B cell (primary cell): ENCODE measurements at regions not wholly inside any gene's neighbourhood (a gene's known extent, or its start where the extent isn't known, plus 50 kb on each side); places are given as distances from the start of the nearest gene placed in this dataset.

Source experiments
- ATAC-seq: fragments of 200-7000 bp; cut with Tn5 transposase; one replicate; pipeline ENCODE4 v1.10.0; 2021; ENCODE audit warnings: low read depth, mild to moderate bottlenecking, moderate number of reproducible peaks, moderate library complexity
- CTCF ChIA-PET: fragments of 350-600 bp; sonication (Branson Sonifier 250); formaldehyde crosslinking; loops from one replicate; lab custom pipeline; 2021; ENCODE audit warnings: antibody characterized with exemption, inconsistent platforms; lab: Charles Lee
- POLR2A ChIA-PET: fragments of 350-600 bp; sonication (Branson Sonifier 250); formaldehyde crosslinking; loops from one replicate; lab custom pipeline; 2021; ENCODE audit warnings: antibody characterized with exemption; lab: Charles Lee
- DNase-seq: peaks from one replicate; pipeline ENCODE4 v3.0.0; 2013
- H2AFZ ChIP-seq: 2 replicates; pipeline ENCODE4 v1.6.1; 2012; ENCODE audit warnings: mild to moderate bottlenecking, low read depth, low read length; ENCODE audit not compliant: insufficient read depth, poor library complexity, severe bottlenecking
- H3K27ac ChIP-seq, 2 donors: 1 replicate in 1 of 2; 2 replicates in 1 of 2; pipeline ENCODE4 v1.5.1; 2012 to 2013; ENCODE audit warnings: low read length in 2 of 2, mild to moderate bottlenecking in 2 of 2, moderate library complexity in 1 of 2
- H3K27me3 ChIP-seq, 4 experiments: fragments of 200-600 bp in 1 of 4; sonication (generic) in 1 of 4; replicated peaks in 1 of 4; 1 replicate in 2 of 4; 2 replicates in 2 of 4; pipeline versions ENCODE4 v1.6.1 to v1.7.0; 2013 to 2016; ENCODE audit warnings: low read length in 3 of 4, mild to moderate bottlenecking in 2 of 4, mixed read lengths in 1 of 4, moderate library complexity in 1 of 4; ENCODE audit not compliant: insufficient read depth in 4 of 4, control insufficient read depth in 3 of 4; ENCODE audit errors: control extremely low read depth in 1 of 4
- H3K36me3 ChIP-seq, 2 experiments: replicated peaks in 1 of 2; 1 replicate in 1 of 2; 2 replicates in 1 of 2; pipeline versions ENCODE4 v1.6.1 to v1.7.1; 2013; ENCODE audit warnings: low read length in 1 of 2; ENCODE audit not compliant: insufficient read depth in 2 of 2, control insufficient read depth in 1 of 2; ENCODE audit errors: control extremely low read depth in 1 of 2, extremely low read depth in 1 of 2
- H3K4me1 ChIP-seq, 2 donors: fragments of 200-600 bp in 1 of 2; sonication (generic) in 1 of 2; 1 replicate in 1 of 2; 2 replicates in 1 of 2; pipeline versions ENCODE4 v1.5.1 to v1.6.1; 2013 to 2017; ENCODE audit warnings: low read length in 2 of 2; ENCODE audit not compliant: control insufficient read depth in 2 of 2, insufficient read depth in 2 of 2
- H3K4me2 ChIP-seq: replicated peaks from 2 replicates; pipeline ENCODE3; 2012; ENCODE audit warnings: mild to moderate bottlenecking, low read depth, low read length; ENCODE audit not compliant: poor library complexity, severe bottlenecking
- H3K4me3 ChIP-seq, 5 experiments: fragments of 200-600 bp in 1 of 5; sonication (generic) in 1 of 5; 1 replicate in 3 of 5; 2 replicates in 2 of 5; pipeline versions ENCODE4 v1.5.1 to v1.7.0; 2011 to 2016; ENCODE audit warnings: low read length in 4 of 5, mild to moderate bottlenecking in 4 of 5, low read depth in 2 of 5, control low read depth in 1 of 5, moderate library complexity in 1 of 5; ENCODE audit not compliant: insufficient read depth in 1 of 5; ENCODE audit errors: control extremely low read depth in 1 of 5, extremely low read depth in 1 of 5
- H3K79me2 ChIP-seq: fragments of 200-600 bp; sonication (generic); one replicate; pipeline ENCODE4 v1.6.0; 2016; ENCODE audit warnings: low read length; ENCODE audit not compliant: control insufficient read depth, insufficient read depth
- H3K9ac ChIP-seq: fragments of 200-600 bp; sonication (generic); 2 replicates; pipeline ENCODE4 v1.6.1; 2017; ENCODE audit warnings: mild to moderate bottlenecking, low read length, moderate library complexity
- H3K9me3 ChIP-seq, 3 donors: one replicate each; pipeline versions ENCODE4 v1.6.1 to v1.7.1; 2013; ENCODE audit warnings: low read length in 2 of 3; ENCODE audit not compliant: control insufficient read depth in 2 of 3, insufficient read depth in 1 of 3; ENCODE audit errors: control extremely low read depth in 1 of 3
- H4K20me1 ChIP-seq: 2 replicates; pipeline ENCODE4 v1.6.0; 2012; ENCODE audit warnings: mild to moderate bottlenecking, low read length; ENCODE audit not compliant: insufficient read depth, control insufficient read depth, poor library complexity, severe bottlenecking
- H3K27ac Mint-ChIP-seq: one replicate; pipeline ENCODE4 v1.8.0; 2021; ENCODE audit warnings: mixed read lengths
- H3K27me3 Mint-ChIP-seq: one replicate; pipeline ENCODE4 v1.8.0; 2021; ENCODE audit warnings: mixed read lengths
- H3K4me1 Mint-ChIP-seq: one replicate; pipeline ENCODE4 v1.8.0; 2021; ENCODE audit warnings: mixed read lengths
- H3K4me3 Mint-ChIP-seq: one replicate; pipeline ENCODE4 v1.8.0; 2021; ENCODE audit warnings: mixed read lengths
- H3K9me3 Mint-ChIP-seq: one replicate; pipeline ENCODE4 v1.8.0; 2022; ENCODE audit warnings: mixed read lengths; ENCODE audit not compliant: insufficient read depth
- EZH2 ChIP-seq: IDR thresholded peaks from 2 replicates; pipeline ENCODE4 v1.6.1; 2012; ENCODE audit warnings: borderline replicate concordance, low read depth, mild to moderate bottlenecking, moderate library complexity, low read length; ENCODE audit not compliant: insufficient read depth, poor library complexity, severe bottlenecking
- WGBS: methylation state at CpG from one replicate; pipeline ENCODE4 v1.1.5; 2013; ENCODE audit warnings: missing lambda C conversion rate; ENCODE audit not compliant: insufficient coverage; 5-methylcytosine and 5-hydroxymethylcytosine counted together
- intact Hi-C: fragments of 100-400 bp; cut with micrococcal nuclease; formaldehyde crosslinking; loops from one replicate; pipeline ENCODE4 v1.10.0; 2022
- TF ChIP-seq, protein P1 (sequence below): fragments of 200-600 bp; IDR thresholded peaks from one replicate; pipeline ENCODE4 v1.8.0; 2022; ENCODE audit warnings: antibody characterized with exemption, mild to moderate bottlenecking

DNA sequence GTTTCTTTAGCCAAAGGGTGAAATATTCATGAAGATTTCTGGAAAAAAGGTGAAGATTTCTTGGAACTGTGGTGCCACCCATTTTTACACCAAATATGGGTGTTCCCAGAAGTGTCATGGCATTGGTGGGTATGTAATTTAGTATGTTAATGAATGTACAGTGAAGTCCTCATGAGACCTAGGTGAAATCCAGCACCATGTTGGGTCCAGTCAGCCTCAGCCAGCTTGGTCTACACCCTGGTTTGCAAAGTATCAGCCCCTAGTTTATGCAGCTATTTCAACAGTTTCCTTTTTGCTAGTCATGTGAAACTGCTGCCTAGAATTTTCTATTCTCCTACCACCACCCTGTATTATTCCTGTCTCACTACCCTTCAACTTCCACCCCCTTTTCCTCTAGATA, 63.1 kb upstream of the CXADR start:
- intact Hi-C loops, result no loop called here
- ATAC-seq (no peak), DNase-seq (no peak)
- H3K4me3 ChIP-seq, result no peak overlapping the region
- no peaks in the 10 kb centered on the region for H3K36me3 ChIP-seq
- Mint-ChIP-seq H3K4me1 (no peaks in the 10 kb centered on the region), H3K9me3 (no peaks in the 10 kb centered on the region), H3K4me3 (no peak overlapping the region), H3K27ac (no peak overlapping the region), H3K27me3 (no peaks in the 10 kb centered on the region)
- H3K27ac ChIP-seq, result no peak overlapping the region
- peaks cover 0 to under 1% (median 0%) of the 10 kb centered on the region in 3 donors for H3K9me3 ChIP-seq
- no peaks in the 10 kb centered on the region for H4K20me1 ChIP-seq
- H3K79me2 ChIP-seq, result no peaks in the 10 kb centered on the region
- no peaks in the 10 kb centered on the region for H3K4me1 ChIP-seq
- no peak overlapping the region for H3K9ac ChIP-seq
- H3K27me3 ChIP-seq, result no peaks in the 10 kb centered on the region
- ChIA-PET POLR2A (no interaction called here), CTCF (no interaction called here)
- H3K4me2 ChIP-seq, result no peak overlapping the region
- TF ChIP-seq EZH2, result no peak
- TF ChIP-seq, protein P1, sequence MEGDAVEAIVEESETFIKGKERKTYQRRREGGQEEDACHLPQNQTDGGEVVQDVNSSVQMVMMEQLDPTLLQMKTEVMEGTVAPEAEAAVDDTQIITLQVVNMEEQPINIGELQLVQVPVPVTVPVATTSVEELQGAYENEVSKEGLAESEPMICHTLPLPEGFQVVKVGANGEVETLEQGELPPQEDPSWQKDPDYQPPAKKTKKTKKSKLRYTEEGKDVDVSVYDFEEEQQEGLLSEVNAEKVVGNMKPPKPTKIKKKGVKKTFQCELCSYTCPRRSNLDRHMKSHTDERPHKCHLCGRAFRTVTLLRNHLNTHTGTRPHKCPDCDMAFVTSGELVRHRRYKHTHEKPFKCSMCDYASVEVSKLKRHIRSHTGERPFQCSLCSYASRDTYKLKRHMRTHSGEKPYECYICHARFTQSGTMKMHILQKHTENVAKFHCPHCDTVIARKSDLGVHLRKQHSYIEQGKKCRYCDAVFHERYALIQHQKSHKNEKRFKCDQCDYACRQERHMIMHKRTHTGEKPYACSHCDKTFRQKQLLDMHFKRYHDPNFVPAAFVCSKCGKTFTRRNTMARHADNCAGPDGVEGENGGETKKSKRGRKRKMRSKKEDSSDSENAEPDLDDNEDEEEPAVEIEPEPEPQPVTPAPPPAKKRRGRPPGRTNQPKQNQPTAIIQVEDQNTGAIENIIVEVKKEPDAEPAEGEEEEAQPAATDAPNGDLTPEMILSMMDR, result no peak
- no peak overlapping the region for H2AFZ ChIP-seq

DNA sequence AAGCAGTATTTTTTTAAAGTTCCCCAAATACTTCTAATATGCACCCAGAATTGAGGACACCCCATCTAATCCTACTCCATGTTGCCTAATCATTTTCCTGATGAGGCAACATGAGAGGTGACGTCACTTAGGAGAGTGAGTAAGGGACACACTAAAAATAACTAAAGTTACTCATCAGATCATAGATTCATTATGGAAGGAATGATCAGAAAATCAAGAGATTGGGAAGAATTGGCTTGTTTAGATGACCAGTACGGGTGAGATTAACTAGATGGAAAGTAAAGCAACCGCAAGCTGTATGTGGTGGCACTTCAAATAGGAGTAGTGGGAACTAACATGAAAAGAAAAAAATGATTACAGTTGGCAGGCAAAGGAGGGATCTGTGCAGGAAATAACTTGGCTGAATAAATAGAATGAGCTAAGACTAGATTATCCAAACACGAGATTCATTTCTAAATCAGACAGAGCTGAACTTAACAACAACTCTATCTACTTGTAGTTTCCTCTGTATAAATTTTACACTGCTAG, 61.4 kb upstream of the CXADR start:
- Histone ChIP-seq H4K20me1 (no peaks in the 10 kb centered on the region), H3K9me3 (peaks cover 0 to 4% (median 0%) of the 10 kb centered on the region in 3 donors), H3K27me3 (no peaks in the 10 kb centered on the region), H3K4me2 (no peak overlapping the region), H3K36me3 (no peaks in the 10 kb centered on the region), H2AFZ (no peak overlapping the region), H3K4me1 (no peaks in the 10 kb centered on the region), H3K27ac (no peak overlapping the region), H3K79me2 (no peaks in the 10 kb centered on the region), H3K9ac (no peak overlapping the region), H3K4me3 (no peak overlapping the region)
- no peak overlapping the region for H3K4me3 Mint-ChIP-seq
- ChIA-PET POLR2A (no interaction called here), CTCF (no interaction called here)
- H3K4me1 Mint-ChIP-seq, result no peaks in the 10 kb centered on the region
- TF ChIP-seq, protein P1, result no peak
- TF ChIP-seq EZH2, result no peak
- intact Hi-C loops, result no loop called here
- 100% methylated on average over 2 of the region's 4 CpGs for WGBS
- H3K9me3 Mint-ChIP-seq, result no peaks in the 10 kb centered on the region
- ATAC-seq, result no peak
- H3K27me3 Mint-ChIP-seq, result no peaks in the 10 kb centered on the region
- no peak for DNase-seq
- H3K27ac Mint-ChIP-seq, result no peak overlapping the region
